Neural cell (in vitro differentiated cells): ENCODE measurements at regions not wholly inside any gene's neighbourhood (a gene's known extent, or its start where the extent isn't known, plus 50 kb on each side); places are given as distances from the start of the nearest gene placed in this dataset.

ENCODE experiments used
- H2AFZ ChIP-seq: fragments of 200-600, 300-800 bp; sonication (generic), shearing (Covaris generic); 2 replicates; pipeline ENCODE4 v1.6.0; 2014; ENCODE audit warnings: low read depth, mild to moderate bottlenecking, antibody characterized with exemption, low read length, moderate library complexity
- H3F3A ChIP-seq: fragments of 200-600 bp; shearing (Covaris generic); 2 replicates; pipeline ENCODE4 v1.6.1; 2016; ENCODE audit warnings: mild to moderate bottlenecking, moderate library complexity, mixed read lengths, antibody characterized with exemption, low read length; ENCODE audit not compliant: insufficient read depth, poor library complexity, severe bottlenecking
- H3K27ac ChIP-seq: fragments of 200-600, 300-800 bp; sonication (generic), shearing (Covaris generic); 2 replicates; pipeline ENCODE4 v1.5.1; 2014; ENCODE audit warnings: mild to moderate bottlenecking, low read length, moderate library complexity
- H3K27me3 ChIP-seq: fragments of 300-800, 200-600 bp; sonication (generic), shearing (Covaris generic); 2 replicates; pipeline ENCODE4 v1.6.0; 2014; ENCODE audit warnings: mild to moderate bottlenecking, low read depth, low read length, moderate library complexity; ENCODE audit not compliant: insufficient read depth
- H3K36me3 ChIP-seq: fragments of 300-800, 200-600 bp; sonication (generic), shearing (Covaris generic); 2 replicates; pipeline ENCODE4 v1.5.1; 2014; ENCODE audit warnings: mild to moderate bottlenecking, antibody characterized with exemption, low read length, moderate library complexity; ENCODE audit not compliant: insufficient read depth
- H3K4me2 ChIP-seq: fragments of 300-800, 200-600 bp; sonication (generic), shearing (Covaris generic); 2 replicates; pipeline ENCODE4 v1.6.0; 2014; ENCODE audit warnings: mild to moderate bottlenecking, low read length
- H3K4me3 ChIP-seq: fragments of 300-800, 200-600 bp; sonication (generic), shearing (Covaris generic); 2 replicates; pipeline ENCODE4 v1.5.1; 2014; ENCODE audit warnings: mild to moderate bottlenecking, low read length, moderate library complexity
- H3K79me2 ChIP-seq: fragments of 200-600 bp; shearing (Covaris generic); replicated peaks from 2 replicates; pipeline ENCODE4 v1.6.0; 2014; ENCODE audit warnings: mild to moderate bottlenecking, low read length, moderate library complexity; ENCODE audit not compliant: insufficient read depth
- H3K9ac ChIP-seq: fragments of 300-800, 200-600 bp; sonication (generic), shearing (Covaris generic); 2 replicates; pipeline ENCODE4 v1.6.1; 2016; ENCODE audit warnings: mild to moderate bottlenecking, low read length, mixed read lengths
- H3K9me2 ChIP-seq: fragments of 200-600 bp; shearing (Covaris generic); 2 replicates; pipeline ENCODE4 v1.6.1; 2016; ENCODE audit warnings: mild to moderate bottlenecking, low read length, mixed read lengths; ENCODE audit not compliant: insufficient read depth
- H3K9me3 ChIP-seq: fragments of 200-600, 300-800 bp; sonication (generic), shearing (Covaris generic); 2 replicates; pipeline ENCODE4 v1.6.1; 2016; ENCODE audit warnings: mild to moderate bottlenecking, mixed run types, low read length, moderate library complexity, mixed read lengths
- H4K20me1 ChIP-seq: fragments of 200-600 bp; shearing (Covaris generic); 2 replicates; pipeline ENCODE4 v1.6.1; 2016; ENCODE audit warnings: mild to moderate bottlenecking, mixed run types; ENCODE audit not compliant: insufficient read depth
- CTCF ChIP-seq: fragments of 450-650 bp; IDR thresholded peaks from 2 replicates; pipeline ENCODE4 v1.5.1; 2014; ENCODE audit warnings: antibody characterized with exemption, mild to moderate bottlenecking, moderate library complexity; ENCODE audit not compliant: poor library complexity, severe bottlenecking
- EP300 ChIP-seq: fragments of 450-650 bp; conservative IDR thresholded peaks from 2 replicates; pipeline ENCODE4 v1.6.1; 2014; ENCODE audit warnings: antibody characterized with exemption, mild to moderate bottlenecking, moderate library complexity; ENCODE audit not compliant: poor library complexity, severe bottlenecking
- EZH2 ChIP-seq: fragments of 200-600, 300-800 bp; shearing (Covaris generic), sonication (generic); IDR thresholded peaks from 2 replicates; pipeline ENCODE4 v1.6.1; 2014; ENCODE audit warnings: antibody characterized with exemption, low read length, borderline replicate concordance, mild to moderate bottlenecking; ENCODE audit not compliant: insufficient read depth, poor library complexity, severe bottlenecking
- MXI1 ChIP-seq: fragments of 450-650 bp; conservative IDR thresholded peaks from 2 replicates; pipeline ENCODE4 v1.6.1; 2014; ENCODE audit warnings: antibody characterized with exemption, mild to moderate bottlenecking; ENCODE audit not compliant: poor library complexity, severe bottlenecking
- POLR2AphosphoS5 ChIP-seq: IDR thresholded peaks from 2 replicates; pipeline ENCODE4 v1.6.1; 2012
- RAD21 ChIP-seq: fragments of 450-650 bp; conservative IDR thresholded peaks from 2 replicates; pipeline ENCODE4 v1.6.1; 2014; ENCODE audit warnings: antibody characterized with exemption, mild to moderate bottlenecking, moderate library complexity
- REST ChIP-seq: IDR thresholded peaks from 2 replicates; pipeline ENCODE4 v1.6.1; 2012; ENCODE audit warnings: borderline replicate concordance
- SMC3 ChIP-seq: fragments of 450-650 bp; conservative IDR thresholded peaks from 2 replicates; pipeline ENCODE4 v1.6.1; 2014; ENCODE audit warnings: antibody characterized with exemption, mild to moderate bottlenecking, moderate library complexity; ENCODE audit not compliant: poor library complexity
- TAF1 ChIP-seq: IDR thresholded peaks from 2 replicates; pipeline ENCODE4 v1.6.1; 2012; ENCODE audit warnings: low read depth

- no peaks in the 10 kb centered on the region for H3K9me2 ChIP-seq
- no peak overlapping the region for H2AFZ ChIP-seq
- H3K27ac ChIP-seq, result no peak overlapping the region
- no peaks in the 10 kb centered on the region for H4K20me1 ChIP-seq
- no peak overlapping the region for H3K4me3 ChIP-seq
- no peak overlapping the region for H3K9ac ChIP-seq
- no peaks in the 10 kb centered on the region for H3F3A ChIP-seq
- H3K9me3 ChIP-seq, result no peaks in the 10 kb centered on the region
- TF ChIP-seq POLR2AphosphoS5 (no peak), RAD21 (no peak), TAF1 (no peak), REST (no peak), SMC3 (no peak), EZH2 (no peak), MXI1 (no peak), CTCF (no peak), EP300 (no peak)
- no peaks in the 10 kb centered on the region for H3K36me3 ChIP-seq
- no peaks in the 10 kb centered on the region for H3K27me3 ChIP-seq
- no peaks in the 10 kb centered on the region for H3K79me2 ChIP-seq
- H3K4me2 ChIP-seq, result no peak overlapping the region
Observed at GRCh38 chr13:87536499-87536898, 134.7 kb upstream of the SLITRK5 start.

GRCh38 chr13:87536899-87537298, 134.3 kb upstream of the SLITRK5 start:
- Histone ChIP-seq H3K9ac (no peak overlapping the region), H3K4me3 (no peak overlapping the region), H2AFZ (no peak overlapping the region), H3K79me2 (no peaks in the 10 kb centered on the region), H3F3A (no peaks in the 10 kb centered on the region), H3K27me3 (no peaks in the 10 kb centered on the region), H3K36me3 (no peaks in the 10 kb centered on the region), H4K20me1 (no peaks in the 10 kb centered on the region), H3K9me2 (no peaks in the 10 kb centered on the region), H3K27ac (no peak overlapping the region), H3K4me2 (no peak overlapping the region), H3K9me3 (no peaks in the 10 kb centered on the region)
- no peak for TF ChIP-seq TAF1
- TF ChIP-seq EP300, result no peak
- no peak for TF ChIP-seq RAD21
- no peak for TF ChIP-seq MXI1
- no peak for TF ChIP-seq SMC3

- no peak overlapping the region for H3K9ac ChIP-seq
- no peaks in the 10 kb centered on the region for H4K20me1 ChIP-seq
- H3K27me3 ChIP-seq, result no peaks in the 10 kb centered on the region
- no peaks in the 10 kb centered on the region for H3K36me3 ChIP-seq
- no peaks in the 10 kb centered on the region for H3K9me3 ChIP-seq
- H3K9me2 ChIP-seq, result no peaks in the 10 kb centered on the region
- H2AFZ ChIP-seq, result no peak overlapping the region
- H3K27ac ChIP-seq, result no peak overlapping the region
- no peaks in the 10 kb centered on the region for H3F3A ChIP-seq
- no peak overlapping the region for H3K4me2 ChIP-seq
- TF ChIP-seq REST (no peak), MXI1 (no peak), POLR2AphosphoS5 (no peak), CTCF (no peak), EP300 (no peak), SMC3 (no peak), EZH2 (no peak), RAD21 (no peak), TAF1 (no peak)
- H3K79me2 ChIP-seq, result no peaks in the 10 kb centered on the region
- no peak overlapping the region for H3K4me3 ChIP-seq
Observed at GRCh38 chr13:87537951-87538350, 133.2 kb upstream of the SLITRK5 start.
